Gastroesophageal sphincter (tissue), 3 donors: ENCODE measurements at regions not wholly inside any gene's neighbourhood (a gene's known extent, or its start where the extent isn't known, plus 50 kb on each side); places are given as distances from the start of the nearest gene placed in this dataset.

Source experiments
- CTCF ChIP-seq, 4 experiments: fragments of 200-600 bp in 2 of 4; fragments of 450-650 bp in 2 of 4; sonication (generic) in 1 of 4; IDR thresholded peaks; one replicate each; pipeline ENCODE4 v1.5.1; 2017 to 2019; ENCODE audit warnings: antibody characterized with exemption in 4 of 4, mild to moderate bottlenecking in 2 of 4, moderate library complexity in 2 of 4
- EP300 ChIP-seq: sonication (generic); formaldehyde crosslinking; IDR thresholded peaks from one replicate; pipeline ENCODE4 v1.6.1; 2017; ENCODE audit warnings: antibody characterized with exemption, mild to moderate bottlenecking

GRCh38 chr5:28143519-28143918 lies 1105.1 kb upstream of the CDH9 start:
- no peak for TF ChIP-seq CTCF (IDR thresholded peaks at IDR 0.05)
- no peak for TF ChIP-seq EP300
